ENCODE measurements at regions not wholly inside any gene's neighbourhood (a gene's known extent, or its start where the extent isn't known, plus 50 kb on each side); places are given as distances from the start of the nearest gene placed in this dataset.

DNA sequence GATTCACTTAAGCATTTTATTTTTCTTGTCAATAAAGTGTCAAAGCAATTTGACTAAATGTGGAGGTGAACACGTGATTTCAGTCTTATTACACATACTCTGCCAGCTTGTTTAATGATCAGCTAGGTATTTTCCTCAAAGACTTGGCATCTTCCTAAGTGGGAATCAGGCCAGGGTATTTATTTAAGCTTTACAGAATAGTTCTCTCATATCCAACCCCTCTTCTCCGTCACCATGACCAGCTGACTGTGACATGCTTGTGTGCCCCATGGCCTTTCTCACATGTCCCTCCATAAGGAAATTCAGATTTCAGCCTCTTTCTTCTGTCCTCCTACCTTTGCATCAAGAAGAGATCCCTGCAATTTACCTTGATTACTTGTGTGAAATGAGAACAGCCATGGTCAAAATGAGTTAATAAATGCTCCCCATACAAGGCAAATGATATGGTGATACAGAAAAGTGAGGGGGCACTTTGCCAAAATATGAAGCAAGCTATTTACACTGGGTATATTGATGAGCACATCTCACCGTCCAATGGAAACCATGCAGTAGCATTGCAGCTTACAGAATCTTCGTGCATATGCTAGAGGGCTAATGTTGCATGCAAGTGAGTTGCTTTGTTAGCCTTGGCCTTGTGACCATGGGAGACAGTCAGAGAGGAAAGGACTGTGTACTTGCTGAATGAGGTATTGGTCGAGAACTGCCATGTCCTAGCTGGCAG, 202.2 kb downstream of the RNF152 start:
- no peaks in the 10 kb centered on the region for H3K27me3 ChIP-seq (replicated peaks in 1 of 2; ENCODE audit: control insufficient read depth in 2 of 2, extremely low read depth in 1 of 2, insufficient read depth in 2 of 2, low read length in 1 of 2)
- no peaks in the 10 kb centered on the region for H3K4me1 Mint-ChIP-seq
- H3K9me3 Mint-ChIP-seq = no peaks in the 10 kb centered on the region
- POLR2A ChIA-PET = no interaction called here
- 73% methylated on average over 4 of the region's 5 CpGs for WGBS (ENCODE audit: insufficient coverage)
- peaks cover 3 to 9% of the 10 kb centered on the region in 2 donors for H3K27me3 Mint-ChIP-seq
- no peak for DNase-seq
- H3K9me3 ChIP-seq = no peaks in the 10 kb centered on the region
- no peak overlapping the region for H3K4me3 Mint-ChIP-seq
- H3K4me1 ChIP-seq (ENCODE audit: control insufficient read depth in 1 of 2, extremely low read depth in 1 of 2, insufficient read depth in 2 of 2, low read length in 2 of 2) = no peaks in the 10 kb centered on the region
- CTCF ChIA-PET = no interaction called here
- ATAC-seq (replicated peaks in 1 of 4) = no peak
- no peak overlapping the region for H3K27ac Mint-ChIP-seq
- H3K36me3 Mint-ChIP-seq = no peaks in the 10 kb centered on the region
- H3K4me3 ChIP-seq (ENCODE audit: control insufficient read depth in 1 of 2, extremely low read depth in 1 of 2, low read length in 1 of 2) = no peak overlapping the region
- H3K27ac ChIP-seq (ENCODE audit: low read length) = no peak overlapping the region
- no peaks in the 10 kb centered on the region for H3K36me3 ChIP-seq (ENCODE audit: control insufficient read depth in 2 of 2, extremely low read depth in 1 of 2, insufficient read depth in 1 of 2, low read length in 1 of 2)

GRCh38 chr18:61687317-61687716, 205.5 kb downstream of the RNF152 start:
- Histone ChIP-seq H3K27me3 (replicated peaks in 1 of 2; ENCODE audit: control insufficient read depth in 2 of 2, extremely low read depth in 1 of 2, insufficient read depth in 2 of 2, low read length in 1 of 2) (no peaks in the 10 kb centered on the region), H3K4me1 (ENCODE audit: control insufficient read depth in 1 of 2, extremely low read depth in 1 of 2, insufficient read depth in 2 of 2, low read length in 2 of 2) (no peaks in the 10 kb centered on the region), H3K9me3 (no peaks in the 10 kb centered on the region), H3K4me3 (ENCODE audit: control insufficient read depth in 1 of 2, extremely low read depth in 1 of 2, low read length in 1 of 2) (no peak overlapping the region), H3K27ac (ENCODE audit: low read length) (no peak overlapping the region), H3K36me3 (ENCODE audit: control insufficient read depth in 2 of 2, extremely low read depth in 1 of 2, insufficient read depth in 1 of 2, low read length in 1 of 2) (no peaks in the 10 kb centered on the region)
- ChIA-PET CTCF (interaction anchor here in 1 of 2 donors (1.0 kb wide), 1 partner anchor 15 kb away, joined by 3 read pairs; no protein-coding TSS in a partner anchor), POLR2A (no interaction called here)
- H3K27ac Mint-ChIP-seq = no peak overlapping the region
- no peaks in the 10 kb centered on the region for H3K36me3 Mint-ChIP-seq
- ATAC-seq (replicated peaks in 1 of 4) (no peak), DNase-seq (no peak)
- peaks cover 3 to 9% of the 10 kb centered on the region in 2 donors for H3K27me3 Mint-ChIP-seq
- no peaks in the 10 kb centered on the region for H3K9me3 Mint-ChIP-seq
- WGBS (ENCODE audit: insufficient coverage) = 84% methylated on average over 8 of the region's 8 CpGs
- H3K4me1 Mint-ChIP-seq = no peaks in the 10 kb centered on the region
- H3K4me3 Mint-ChIP-seq = no peak overlapping the region

DNA sequence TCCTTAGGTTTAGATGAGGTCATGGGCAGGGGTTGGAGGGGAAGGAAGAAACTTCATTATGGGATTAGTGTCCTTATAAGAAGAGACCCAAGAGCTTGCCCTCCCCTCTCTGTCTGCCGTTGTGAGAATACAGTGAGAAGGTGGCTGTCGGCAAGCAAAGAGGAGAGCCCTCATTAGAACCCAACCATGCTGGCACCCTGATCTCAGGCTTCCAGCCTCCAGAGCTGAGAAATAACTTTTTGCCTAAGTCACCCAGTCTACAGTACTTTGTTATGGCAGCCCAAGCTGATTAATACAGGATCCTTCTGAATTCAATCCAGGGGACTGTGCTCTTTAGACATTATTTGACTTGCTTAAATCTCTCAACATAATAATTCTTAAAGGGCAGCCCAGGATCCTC, 209.0 kb downstream of the RNF152 start:
- peaks cover 3% of the 10 kb centered on the region for H3K9me3 ChIP-seq
- Mint-ChIP-seq H3K27me3 (peaks cover 0 to 5% of the 10 kb centered on the region in 2 donors), H3K36me3 (no peaks in the 10 kb centered on the region), H3K4me3 (no peak overlapping the region), H3K9me3 (peaks cover 6 to 9% (median 7%) of the 10 kb centered on the region in 3 donors), H3K27ac (no peak overlapping the region), H3K4me1 (no peaks in the 10 kb centered on the region)
- CTCF ChIA-PET = interaction anchor here in 1 of 2 donors (0.6 kb wide), 1 partner anchor 321 kb away, joined by 3 read pairs; no protein-coding TSS in a partner anchor
- ATAC-seq (replicated peaks in 1 of 4) (no peak), DNase-seq (no peak)
- no peaks in the 10 kb centered on the region for H3K36me3 ChIP-seq (ENCODE audit: control insufficient read depth in 2 of 2, extremely low read depth in 1 of 2, insufficient read depth in 1 of 2, low read length in 1 of 2)
- H3K27ac ChIP-seq (ENCODE audit: low read length) = no peak overlapping the region
- no peak overlapping the region for H3K4me3 ChIP-seq (ENCODE audit: control insufficient read depth in 1 of 2, extremely low read depth in 1 of 2, low read length in 1 of 2)
- POLR2A ChIA-PET = no interaction called here
- no peaks in the 10 kb centered on the region for H3K4me1 ChIP-seq (ENCODE audit: control insufficient read depth in 1 of 2, extremely low read depth in 1 of 2, insufficient read depth in 2 of 2, low read length in 2 of 2)
- no CpG with 5 or more reads among the region's 2 CpGs for WGBS (ENCODE audit: insufficient coverage)
- H3K27me3 ChIP-seq (replicated peaks in 1 of 2; ENCODE audit: control insufficient read depth in 2 of 2, extremely low read depth in 1 of 2, insufficient read depth in 2 of 2, low read length in 1 of 2) = no peaks in the 10 kb centered on the region

DNA sequence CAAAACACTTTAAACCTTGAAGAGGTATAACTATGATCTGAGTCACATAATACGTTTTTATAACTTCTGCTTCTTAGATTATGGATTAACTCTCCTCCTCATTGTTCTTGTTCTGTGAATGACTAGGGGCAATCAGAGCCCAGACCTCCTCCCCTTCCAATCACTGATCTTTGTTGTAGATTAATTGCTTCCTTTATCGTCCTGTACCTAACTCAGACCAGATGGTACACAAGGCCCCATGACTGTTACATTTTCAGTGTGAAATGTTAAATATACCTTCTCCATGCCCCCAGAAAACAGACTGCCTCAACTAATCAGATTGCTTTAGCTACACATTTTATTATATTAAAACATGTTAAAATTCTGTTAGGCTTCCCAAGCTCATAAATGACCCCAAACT, 211.7 kb downstream of the RNF152 start:
- ChIA-PET CTCF (no interaction called here), POLR2A (no interaction called here)
- Mint-ChIP-seq H3K4me3 (no peak overlapping the region), H3K27me3 (no peaks in the 10 kb centered on the region), H3K27ac (no peak overlapping the region), H3K4me1 (no peaks in the 10 kb centered on the region), H3K9me3 (peaks cover 6 to 18% (median 12%) of the 10 kb centered on the region in 3 donors), H3K36me3 (no peaks in the 10 kb centered on the region)
- no CpG with 5 or more reads among the region's 2 CpGs for WGBS (ENCODE audit: insufficient coverage)
- no peaks in the 10 kb centered on the region for H3K4me1 ChIP-seq (ENCODE audit: control insufficient read depth in 1 of 2, extremely low read depth in 1 of 2, insufficient read depth in 2 of 2, low read length in 2 of 2)
- no peaks in the 10 kb centered on the region for H3K27me3 ChIP-seq (replicated peaks in 1 of 2; ENCODE audit: control insufficient read depth in 2 of 2, extremely low read depth in 1 of 2, insufficient read depth in 2 of 2, low read length in 1 of 2)
- peaks cover 3% of the 10 kb centered on the region for H3K9me3 ChIP-seq
- ATAC-seq (replicated peaks in 1 of 4) = no peak
- no peak overlapping the region for H3K27ac ChIP-seq (ENCODE audit: low read length)
- no peak overlapping the region for H3K4me3 ChIP-seq (ENCODE audit: control insufficient read depth in 1 of 2, extremely low read depth in 1 of 2, low read length in 1 of 2)
- no peak for DNase-seq
- no peaks in the 10 kb centered on the region for H3K36me3 ChIP-seq (ENCODE audit: control insufficient read depth in 2 of 2, extremely low read depth in 1 of 2, insufficient read depth in 1 of 2, low read length in 1 of 2)

DNA sequence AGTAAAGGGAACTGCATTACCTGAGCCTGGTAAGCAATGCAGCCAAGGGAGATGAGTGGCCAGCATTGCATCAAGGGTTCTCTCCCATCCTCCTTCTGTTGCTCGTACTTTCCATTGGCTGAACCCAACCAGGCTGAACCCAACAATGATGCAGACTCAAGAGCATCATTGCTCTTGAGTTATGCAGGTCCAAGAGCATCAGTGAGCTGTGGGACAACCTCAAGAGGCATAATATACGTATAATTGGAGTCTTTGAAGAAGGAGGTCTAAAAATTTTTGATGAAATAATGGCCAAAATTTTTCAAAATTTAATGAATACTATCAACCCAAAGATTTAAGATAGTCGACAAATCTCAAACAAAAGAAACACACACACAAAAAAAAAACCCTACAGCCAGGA, 213.0 kb downstream of the RNF152 start:
- no CpG with 5 or more reads among the region's 3 CpGs for WGBS (ENCODE audit: insufficient coverage)
- Histone ChIP-seq H3K4me3 (ENCODE audit: control insufficient read depth in 1 of 2, extremely low read depth in 1 of 2, low read length in 1 of 2) (no peak overlapping the region), H3K27me3 (replicated peaks in 1 of 2; ENCODE audit: control insufficient read depth in 2 of 2, extremely low read depth in 1 of 2, insufficient read depth in 2 of 2, low read length in 1 of 2) (peaks cover 0 to 2% of the 10 kb centered on the region in 2 experiments), H3K9me3 (peaks cover 3% of the 10 kb centered on the region), H3K36me3 (ENCODE audit: control insufficient read depth in 2 of 2, extremely low read depth in 1 of 2, insufficient read depth in 1 of 2, low read length in 1 of 2) (no peaks in the 10 kb centered on the region), H3K27ac (ENCODE audit: low read length) (no peak overlapping the region), H3K4me1 (ENCODE audit: control insufficient read depth in 1 of 2, extremely low read depth in 1 of 2, insufficient read depth in 2 of 2, low read length in 2 of 2) (no peaks in the 10 kb centered on the region)
- no peaks in the 10 kb centered on the region for H3K36me3 Mint-ChIP-seq
- POLR2A ChIA-PET = no interaction called here
- peaks cover 6 to 18% (median 12%) of the 10 kb centered on the region in 3 donors for H3K9me3 Mint-ChIP-seq
- ATAC-seq (replicated peaks in 1 of 4) (no peak), DNase-seq (no peak)
- CTCF ChIA-PET = no interaction called here
- H3K4me3 Mint-ChIP-seq = no peak overlapping the region
- peaks cover 0 to 3% of the 10 kb centered on the region in 2 donors for H3K27me3 Mint-ChIP-seq
- H3K4me1 Mint-ChIP-seq = no peaks in the 10 kb centered on the region
- H3K27ac Mint-ChIP-seq = no peak overlapping the region

DNA sequence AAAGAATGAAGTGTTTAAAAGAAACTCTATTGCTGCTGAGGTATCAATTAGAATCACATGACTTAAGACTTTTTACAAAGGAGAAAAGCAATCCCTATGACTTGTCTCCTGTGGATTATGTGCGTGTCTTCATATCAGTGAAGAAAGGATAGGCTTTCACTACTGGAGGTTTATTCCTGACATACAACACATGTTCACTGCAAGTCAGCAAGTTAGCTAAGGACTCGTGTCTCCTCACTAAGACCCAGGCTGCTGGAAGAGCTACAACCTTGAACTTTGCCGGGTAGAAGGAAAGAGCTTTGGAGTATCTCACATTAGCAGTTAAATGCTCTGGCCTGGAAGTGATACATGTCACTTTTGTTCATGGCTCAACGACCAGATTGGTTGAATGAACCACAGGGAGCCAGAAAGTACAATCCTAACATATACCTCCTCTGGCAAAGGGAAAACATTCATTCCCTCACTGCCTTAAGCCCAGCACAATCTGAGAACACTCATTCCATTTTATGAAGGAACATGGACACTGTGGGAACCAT, 215.3 kb downstream of the RNF152 start:
- Histone ChIP-seq H3K27me3 (replicated peaks in 1 of 2; ENCODE audit: control insufficient read depth in 2 of 2, extremely low read depth in 1 of 2, insufficient read depth in 2 of 2, low read length in 1 of 2) (peaks cover 0 to 2% of the 10 kb centered on the region in 2 experiments), H3K9me3 (peaks cover 3% of the 10 kb centered on the region), H3K4me1 (ENCODE audit: control insufficient read depth in 1 of 2, extremely low read depth in 1 of 2, insufficient read depth in 2 of 2, low read length in 2 of 2) (no peaks in the 10 kb centered on the region), H3K4me3 (ENCODE audit: control insufficient read depth in 1 of 2, extremely low read depth in 1 of 2, low read length in 1 of 2) (no peak overlapping the region), H3K27ac (ENCODE audit: low read length) (no peak overlapping the region), H3K36me3 (ENCODE audit: control insufficient read depth in 2 of 2, extremely low read depth in 1 of 2, insufficient read depth in 1 of 2, low read length in 1 of 2) (no peaks in the 10 kb centered on the region)
- ATAC-seq (replicated peaks in 1 of 4) (no peak), DNase-seq (no peak)
- WGBS (ENCODE audit: insufficient coverage) = 17% methylated on average over 1 of the region's 4 CpGs
- H3K27me3 Mint-ChIP-seq = peaks cover 3 to 13% of the 10 kb centered on the region in 2 donors
- H3K4me1 Mint-ChIP-seq = no peaks in the 10 kb centered on the region
- no peaks in the 10 kb centered on the region for H3K36me3 Mint-ChIP-seq
- H3K4me3 Mint-ChIP-seq = no peak overlapping the region
- CTCF ChIA-PET = no interaction called here
- H3K27ac Mint-ChIP-seq = no peak overlapping the region
- POLR2A ChIA-PET = no interaction called here
- peaks cover 6 to 18% (median 12%) of the 10 kb centered on the region in 3 donors for H3K9me3 Mint-ChIP-seq
